ENCODE measurements at regions not wholly inside any gene's neighbourhood (a gene's known extent, or its start where the extent isn't known, plus 50 kb on each side); places are given as distances from the start of the nearest gene placed in this dataset.

- DNase-seq: no peak
Observed at GRCh38 chrY:17233435-17234109, 646.4 kb downstream of the CDY2B start.

GRCh38 chrY:17231994-17232393, 648.0 kb downstream of the CDY2B start:
- no peak for DNase-seq

- DNase-seq: no peak
Observed at GRCh38 chrY:17223502-17223901, 656.5 kb downstream of the CDY2B start.

GRCh38 chrY:17202395-17202794, 677.6 kb downstream of the CDY2B start:
- no peak for DNase-seq

- no peak for DNase-seq
Observed at GRCh38 chrY:17184299-17184698, 695.7 kb downstream of the CDY2B start.

GRCh38 chrY:17166881-17167280, 713.1 kb downstream of the CDY2B start:
- DNase-seq: no peak

GRCh38 chrY:17122166-17122565, 757.9 kb downstream of the CDY2B start:
- DNase-seq: no peak

DNA sequence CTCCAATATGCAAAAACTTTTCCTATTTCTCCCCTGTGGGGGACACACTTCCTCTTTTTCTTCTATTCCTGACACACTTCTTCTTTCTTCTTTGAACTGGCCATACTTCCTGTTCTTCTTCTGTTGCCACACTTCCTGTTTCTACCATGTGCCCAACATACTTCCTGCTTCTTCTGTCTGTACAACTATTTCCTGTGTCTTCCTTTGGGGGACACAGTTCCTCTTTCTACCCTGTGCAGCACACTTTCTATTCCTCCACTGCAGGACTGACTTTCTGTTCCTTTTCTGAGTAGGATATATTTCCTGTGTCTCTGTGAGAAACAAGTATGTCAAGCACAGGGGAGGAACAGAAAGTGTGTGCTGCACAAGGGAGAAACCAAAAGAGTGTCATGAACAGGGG, 794.7 kb downstream of the CDY2B start:
- DNase-seq: no peak

DNA sequence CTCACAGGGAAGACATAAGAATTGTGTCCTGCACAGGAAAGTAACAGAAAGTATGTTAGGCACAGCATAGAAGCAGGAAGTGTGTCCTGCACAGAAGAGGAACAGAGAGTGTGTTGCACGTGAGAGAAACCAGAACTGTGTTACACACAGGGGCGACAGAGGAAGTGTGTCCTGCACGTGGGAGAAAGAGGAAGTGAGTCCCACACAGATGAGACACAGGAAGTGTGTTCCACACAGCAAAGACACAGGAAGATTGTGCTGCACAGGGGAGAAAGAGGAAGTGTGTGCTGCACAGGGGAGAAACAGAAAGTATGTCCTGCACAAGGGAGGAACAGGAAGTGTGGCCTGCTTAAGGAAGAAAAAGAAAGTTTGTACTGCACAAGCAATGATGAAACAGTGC, 800.1 kb downstream of the CDY2B start:
- no peak for DNase-seq

GRCh38 chrY:17067307-17067706, 812.7 kb downstream of the CDY2B start:
- no peak for DNase-seq

DNA sequence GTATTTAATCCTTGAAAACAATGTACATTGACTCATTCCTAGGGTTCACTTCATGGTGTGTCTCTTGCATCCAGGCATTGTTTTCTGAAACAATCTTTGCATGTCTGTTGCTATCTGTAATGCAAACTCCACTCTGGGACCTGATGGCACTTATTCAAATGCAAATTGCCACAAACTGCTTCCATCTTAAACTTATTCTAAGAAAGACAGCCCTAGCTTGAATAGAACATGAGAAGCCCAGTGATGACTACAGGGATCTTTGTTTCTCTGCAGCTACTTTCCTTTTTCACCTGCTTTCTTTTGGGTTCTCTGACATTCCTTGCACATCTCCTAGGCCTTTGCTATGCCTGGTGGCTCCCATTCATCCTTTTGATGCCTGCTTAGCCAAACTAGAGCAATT, 827.0 kb downstream of the CDY2B start:
- no peak for DNase-seq

DNA sequence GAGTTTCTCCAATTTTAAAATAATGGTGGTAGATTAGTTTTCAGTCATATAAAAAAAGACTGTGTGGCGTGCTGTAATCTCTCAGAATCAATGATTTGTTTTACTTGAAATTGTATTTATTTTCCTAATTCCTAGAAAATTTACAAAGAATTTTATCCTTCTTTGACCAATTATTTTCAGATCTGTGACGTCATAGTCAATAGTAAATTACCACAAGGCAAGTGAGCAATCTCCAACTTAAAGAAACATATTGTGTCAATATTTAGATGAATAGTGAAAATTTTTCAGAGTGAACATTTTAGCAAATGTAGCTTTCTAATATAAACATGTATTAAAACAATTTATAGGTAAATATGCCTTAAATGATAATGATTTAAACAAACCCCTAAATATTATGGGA, 829.6 kb downstream of the CDY2B start:
- DNase-seq: no peak

GRCh38 chrY:17045124-17045523, 834.9 kb downstream of the CDY2B start:
- no peak for DNase-seq

DNA sequence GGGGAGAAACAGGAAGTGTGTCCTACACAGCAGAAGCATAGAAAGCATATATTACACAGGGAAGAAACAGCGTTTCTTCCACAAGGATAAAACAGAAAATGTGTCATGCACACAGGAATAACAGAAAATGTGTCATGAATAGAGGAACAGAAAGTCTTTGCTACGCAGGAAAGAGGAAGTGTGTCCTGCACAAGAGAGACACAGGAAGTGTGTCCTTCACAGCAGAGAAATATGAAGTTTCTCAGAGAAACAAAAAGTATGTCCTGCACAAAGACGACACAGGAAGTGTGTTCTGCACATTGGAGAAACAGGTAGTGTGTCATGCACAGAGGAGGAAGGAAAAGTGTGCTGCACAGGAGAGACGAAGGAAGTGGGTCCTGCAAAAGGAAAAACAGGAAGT, 835.3 kb downstream of the CDY2B start:
- DNase-seq: peak in 1 of 3 donors; percentile 0

- peak in 1 of 3 donors; percentile 2 for DNase-seq
Observed at GRCh38 chrY:17044272-17044671, 835.7 kb downstream of the CDY2B start.

DNA sequence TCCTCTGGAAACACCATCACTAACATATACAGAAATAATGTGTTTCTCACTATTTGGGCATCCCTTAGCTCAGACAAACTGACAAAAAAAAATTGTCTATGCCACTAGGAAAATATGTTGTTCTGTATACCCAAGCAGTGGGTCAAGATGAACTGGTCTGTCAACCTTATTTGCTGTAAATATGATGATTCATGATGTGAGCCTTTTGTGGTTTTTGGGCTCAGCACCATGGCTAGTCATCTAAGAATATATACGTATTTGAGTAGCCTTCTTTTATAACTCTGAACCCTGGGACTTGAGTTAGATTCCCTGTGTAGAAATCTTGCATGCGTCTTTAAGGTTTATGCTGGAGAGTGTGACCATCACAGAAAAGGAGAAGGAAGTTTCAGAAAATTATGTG, 841.6 kb downstream of the CDY2B start:
- no peak for DNase-seq

- DNase-seq: no peak
Observed at GRCh38 chrY:17018126-17018525, 861.9 kb downstream of the CDY2B start.

DNA sequence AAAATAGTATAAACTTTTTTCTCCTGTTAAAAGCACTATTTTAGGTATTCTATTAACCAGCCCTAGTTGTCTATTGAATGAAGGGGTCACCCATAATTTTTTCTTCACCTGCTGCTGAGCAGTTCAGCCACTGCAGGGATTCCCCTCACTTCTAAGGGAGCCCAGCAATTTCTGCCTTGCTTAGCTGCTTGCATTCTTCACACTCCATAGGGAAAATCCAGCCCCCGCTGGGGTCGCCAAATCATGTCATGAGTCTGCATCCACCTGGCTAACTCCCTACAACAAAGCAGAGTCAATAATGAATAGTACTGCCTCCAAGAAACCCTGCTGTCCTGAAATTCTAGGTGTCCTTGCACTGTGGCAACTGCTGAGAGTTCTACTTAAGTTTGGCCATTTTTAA, 886.5 kb downstream of the CDY2B start:
- DNase-seq: no peak

DNA sequence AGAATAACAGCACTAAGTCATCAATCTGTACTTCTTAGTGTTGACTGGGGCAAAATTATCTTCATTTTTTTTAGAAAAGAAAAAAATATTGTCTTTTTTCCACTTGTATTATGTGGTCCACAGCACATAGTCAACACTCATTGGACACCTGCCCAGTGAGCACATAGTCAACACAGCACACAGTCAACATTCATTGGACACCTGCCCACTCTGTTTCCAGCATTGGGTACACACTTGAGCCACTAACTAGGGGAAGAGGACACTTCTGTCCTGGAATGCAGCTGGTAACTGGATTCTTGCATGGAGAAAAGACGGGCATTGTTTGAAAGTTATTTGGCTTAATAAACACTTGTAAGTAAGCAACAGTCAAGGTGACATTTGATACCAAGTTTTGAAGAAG, 898.2 kb downstream of the CDY2B start:
- DNase-seq: no peak

DNA sequence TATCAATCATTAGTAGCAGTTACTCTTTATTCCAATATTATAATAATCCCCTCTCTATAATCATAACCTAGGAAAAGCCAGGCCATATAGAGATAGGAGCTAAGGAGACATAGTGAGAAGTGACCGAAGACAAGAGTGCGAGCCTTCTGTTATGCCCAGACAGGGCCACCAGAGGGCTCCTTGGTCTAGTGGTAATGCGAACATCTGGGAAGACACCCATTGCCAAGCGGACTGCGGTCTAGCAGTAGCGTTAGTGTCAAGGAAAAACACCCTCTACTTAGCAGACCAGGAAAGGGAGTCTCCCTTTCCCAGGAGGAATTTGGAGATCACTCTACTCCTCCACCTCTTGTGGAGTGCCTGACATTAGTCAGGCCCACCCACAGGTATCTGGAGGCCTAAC, 920.9 kb downstream of the CDY2B start:
- DNase-seq: no peak

- DNase-seq: no peak
Observed at GRCh38 chrY:16947221-16947620, 932.8 kb downstream of the CDY2B start.

Data from suppressor macrophage treated with lipopolysaccharide for 1 hour (primary cell).